Loucy (cell line): ENCODE measurements at regions not wholly inside any gene's neighbourhood (a gene's known extent, or its start where the extent isn't known, plus 50 kb on each side); places are given as distances from the start of the nearest gene placed in this dataset.

Experiments
- H2AFZ ChIP-seq: fragments of 200-600 bp; sonication (generic); 2 replicates; pipeline ENCODE4 v1.6.0; 2016; ENCODE audit warnings: antibody characterized with exemption, mild to moderate bottlenecking, low read length, moderate library complexity
- H3F3A ChIP-seq: fragments of 200-600 bp; 2 replicates; pipeline ENCODE4 v1.6.0; 2016; ENCODE audit warnings: antibody characterized with exemption, low read depth, mild to moderate bottlenecking
- H3K27me3 ChIP-seq: fragments of 200-600 bp; sonication (generic); 2 replicates; pipeline ENCODE4 v1.6.1; 2014; ENCODE audit warnings: low read length, mild to moderate bottlenecking; ENCODE audit not compliant: insufficient read depth, poor library complexity, severe bottlenecking
- H3K36me3 ChIP-seq: fragments of 200-600 bp; sonication (generic); 2 replicates; pipeline ENCODE4 v1.6.1; 2016; ENCODE audit warnings: low read length; ENCODE audit not compliant: insufficient read depth
- H3K4me1 ChIP-seq: fragments of 200-600 bp; sonication (generic); 2 replicates; pipeline ENCODE4 v1.5.1; 2014; ENCODE audit warnings: low read length, mild to moderate bottlenecking; ENCODE audit not compliant: insufficient read depth, poor library complexity, severe bottlenecking
- H3K4me2 ChIP-seq: fragments of 200-600 bp; sonication (generic); 2 replicates; pipeline ENCODE4 v1.6.0; 2014; ENCODE audit warnings: antibody characterized with exemption, low read length, low read depth, mild to moderate bottlenecking; ENCODE audit not compliant: poor library complexity, severe bottlenecking
- H3K4me3 ChIP-seq: fragments of 200-600 bp; sonication (generic); 2 replicates; pipeline ENCODE4 v1.5.1; 2014; ENCODE audit warnings: low read length, mild to moderate bottlenecking, mixed read lengths; ENCODE audit not compliant: poor library complexity, severe bottlenecking
- H3K79me2 ChIP-seq: fragments of 200-600 bp; sonication (generic); 2 replicates; pipeline ENCODE4 v1.6.1; 2014; ENCODE audit warnings: low read length; ENCODE audit not compliant: insufficient read depth
- H3K9ac ChIP-seq: fragments of 200-600 bp; sonication (generic); 2 replicates; pipeline ENCODE4 v1.6.0; 2014; ENCODE audit warnings: mild to moderate bottlenecking, low read depth, low read length, moderate library complexity; ENCODE audit not compliant: poor library complexity, severe bottlenecking
- H3K9me2 ChIP-seq: fragments of 200-600 bp; sonication (generic); replicated peaks from 2 replicates; pipeline ENCODE4 v1.6.1; 2016; ENCODE audit warnings: low read depth, low read length, mixed read lengths
- H3K9me3 ChIP-seq: fragments of 200-600 bp; sonication (generic); 2 replicates; pipeline ENCODE4 v1.6.1; 2014; ENCODE audit warnings: mild to moderate bottlenecking, antibody characterized with exemption, low read length, low read depth; ENCODE audit not compliant: insufficient read depth
- H4K20me1 ChIP-seq: fragments of 200-600 bp; sonication (generic); 2 replicates; pipeline ENCODE4 v1.6.0; 2014; ENCODE audit warnings: antibody characterized with exemption, low read length, mild to moderate bottlenecking; ENCODE audit not compliant: insufficient read depth, poor library complexity, severe bottlenecking
- CTCF ChIP-seq: fragments of 200-600 bp; sonication (generic); conservative IDR thresholded peaks from 2 replicates; pipeline ENCODE4 v1.5.1; 2014; ENCODE audit warnings: mild to moderate bottlenecking, antibody characterized with exemption, low read length
- EZH2phosphoT487 ChIP-seq: fragments of 200-600 bp; IDR thresholded peaks from 2 replicates; pipeline ENCODE4 v1.6.1; 2018; ENCODE audit warnings: antibody characterized with exemption, mild to moderate bottlenecking, moderate library complexity, borderline replicate concordance

- no peak for TF ChIP-seq EZH2phosphoT487
These were observed 316.6 kb upstream of the BMP2 start for GRCh38 chr20:6450841-6451240.

GRCh38 chr20:6440443-6440799 is 317.6 kb upstream of the FERMT1 start:
- Histone ChIP-seq H4K20me1 (no peaks in the 10 kb centered on the region), H2AFZ (no peak overlapping the region), H3K4me1 (no peaks in the 10 kb centered on the region), H3K79me2 (no peaks in the 10 kb centered on the region), H3K9me2 (no peaks in the 10 kb centered on the region; the same call in 1 of the 2 replicates), H3K9me3 (no peaks in the 10 kb centered on the region; the same call in 1 of the 2 replicates), H3K9ac (no peak overlapping the region), H3K27me3 (no peaks in the 10 kb centered on the region), H3K4me2 (no peak overlapping the region), H3K4me3 (no peak overlapping the region), H3F3A (no peaks in the 10 kb centered on the region), H3K36me3 (no peaks in the 10 kb centered on the region)
- TF ChIP-seq EZH2phosphoT487 (no peak), CTCF (no peak)

More at GRCh38 chr20:6450841-6451240, 316.6 kb upstream of the BMP2 start:
- Histone ChIP-seq H2AFZ (no peak overlapping the region), H3K4me3 (no peak overlapping the region), H4K20me1 (no peaks in the 10 kb centered on the region), H3K9me3 (no peaks in the 10 kb centered on the region), H3K36me3 (no peaks in the 10 kb centered on the region), H3K4me1 (no peaks in the 10 kb centered on the region), H3K9me2 (no peaks in the 10 kb centered on the region), H3K27me3 (no peaks in the 10 kb centered on the region), H3F3A (no peaks in the 10 kb centered on the region), H3K4me2 (no peak overlapping the region), H3K9ac (no peak overlapping the region), H3K79me2 (no peaks in the 10 kb centered on the region)

- H3F3A ChIP-seq, result no peaks in the 10 kb centered on the region
- no peak for TF ChIP-seq CTCF
- no peak for TF ChIP-seq EZH2phosphoT487
- H2AFZ ChIP-seq, result no peak overlapping the region
- H3K9ac ChIP-seq, result no peak overlapping the region
- no peak overlapping the region for H3K4me2 ChIP-seq
- no peaks in the 10 kb centered on the region for H4K20me1 ChIP-seq
- H3K36me3 ChIP-seq, result no peaks in the 10 kb centered on the region
- no peak overlapping the region for H3K4me3 ChIP-seq
- H3K9me3 ChIP-seq, result no peaks in the 10 kb centered on the region; the same call in 1 of the 2 replicates
- H3K9me2 ChIP-seq, result no peaks in the 10 kb centered on the region; the same call in 1 of the 2 replicates
- H3K79me2 ChIP-seq, result no peaks in the 10 kb centered on the region
- H3K4me1 ChIP-seq, result no peaks in the 10 kb centered on the region
- H3K27me3 ChIP-seq, result no peaks in the 10 kb centered on the region
These were observed 317.1 kb upstream of the FERMT1 start for GRCh38 chr20:6439737-6440442.

GRCh38 chr20:6434131-6434530 is 311.3 kb upstream of the FERMT1 start:
- H3K4me2 ChIP-seq, result no peak overlapping the region
- H3K4me1 ChIP-seq, result no peaks in the 10 kb centered on the region
- no peaks in the 10 kb centered on the region for H3K79me2 ChIP-seq
- no peak overlapping the region for H2AFZ ChIP-seq
- H4K20me1 ChIP-seq, result no peaks in the 10 kb centered on the region
- H3K9ac ChIP-seq, result no peak overlapping the region
- TF ChIP-seq CTCF, result no peak
- no peak for TF ChIP-seq EZH2phosphoT487
- H3K27me3 ChIP-seq, result no peaks in the 10 kb centered on the region
- no peaks in the 10 kb centered on the region for H3K36me3 ChIP-seq
- H3K4me3 ChIP-seq, result no peak overlapping the region
- no peaks in the 10 kb centered on the region for H3F3A ChIP-seq
- H3K9me2 ChIP-seq, result peaks cover 4% of the 10 kb centered on the region; the same call in 1 of the 2 replicates
- H3K9me3 ChIP-seq, result no peaks in the 10 kb centered on the region; the same call in 1 of the 2 replicates
